ENCODE measurements at regions not wholly inside any gene's neighbourhood (a gene's known extent, or its start where the extent isn't known, plus 50 kb on each side); places are given as distances from the start of the nearest gene placed in this dataset.

- no peak for DNase-seq
Observed at GRCh38 chr4:180101348-180102083, 2141.7 kb upstream of the TENM3 start.

GRCh38 chr4:180103794-180104193 is 2139.4 kb upstream of the TENM3 start:
- DNase-seq: no peak

- DNase-seq: no peak
Observed at GRCh38 chr4:180105362-180105761, 2137.8 kb upstream of the TENM3 start.

- DNase-seq: no peak
Observed at GRCh38 chr4:180106122-180106521, 2137.1 kb upstream of the TENM3 start.

- no peak for DNase-seq
Observed at GRCh38 chr4:180106997-180107396, 2136.2 kb upstream of the TENM3 start.

- no peak for DNase-seq
Observed at GRCh38 chr4:180116840-180117239, 2126.4 kb upstream of the TENM3 start.

GRCh38 chr4:180120068-180120467 is 2123.1 kb upstream of the TENM3 start:
- DNase-seq: no peak

GRCh38 chr4:180134091-180134866 is 2108.9 kb upstream of the TENM3 start:
- peak; percentile 38 for DNase-seq

GRCh38 chr4:180141734-180142133 is 2101.5 kb upstream of the TENM3 start:
- no peak for DNase-seq

- no peak for DNase-seq
Observed at GRCh38 chr4:180148737-180149136, 2094.5 kb upstream of the TENM3 start.

GRCh38 chr4:180150818-180151217 is 2092.4 kb upstream of the TENM3 start:
- DNase-seq: peak; percentile 36

- no peak for DNase-seq
Observed at GRCh38 chr4:180152831-180153230, 2090.4 kb upstream of the TENM3 start.

GRCh38 chr4:180153587-180153986 is 2089.6 kb upstream of the TENM3 start:
- no peak for DNase-seq

GRCh38 chr4:180156684-180157083 is 2086.5 kb upstream of the TENM3 start:
- no peak for DNase-seq

GRCh38 chr4:180160195-180160983 is 2082.8 kb upstream of the TENM3 start:
- DNase-seq: no peak

- no peak for DNase-seq
Observed at GRCh38 chr4:180164799-180165198, 2078.4 kb upstream of the TENM3 start.

- DNase-seq: no peak
Observed at GRCh38 chr4:180169394-180169793, 2073.8 kb upstream of the TENM3 start.

- DNase-seq: no peak
Observed at GRCh38 chr4:180169966-180170365, 2073.2 kb upstream of the TENM3 start.

GRCh38 chr4:180179146-180179545 is 2064.1 kb upstream of the TENM3 start:
- no peak for DNase-seq

GRCh38 chr4:180189666-180190065 is 2053.5 kb upstream of the TENM3 start:
- no peak for DNase-seq

GRCh38 chr4:180190382-180190781 is 2052.8 kb upstream of the TENM3 start:
- no peak for DNase-seq

GRCh38 chr4:180197471-180197870 is 2045.7 kb upstream of the TENM3 start:
- DNase-seq: no peak

- DNase-seq: no peak
Observed at GRCh38 chr4:180203349-180203748, 2039.9 kb upstream of the TENM3 start.

- no peak for DNase-seq
Observed at GRCh38 chr4:180205276-180205675, 2037.9 kb upstream of the TENM3 start.
